GM12878 (cell line): ENCODE measurements at regions not wholly inside any gene's neighbourhood (a gene's known extent, or its start where the extent isn't known, plus 50 kb on each side); places are given as distances from the start of the nearest gene placed in this dataset.

Experiments used
- ATAC-seq: fragments of 200-7000 bp; cut with Tn5 transposase; 3 replicates; pipeline ENCODE4 v1.9.1; 2020; ENCODE audit warnings: mild to moderate bottlenecking, moderate library complexity
- BruUV-seq: library from RNA; stranded (reverse); fragments of 400-500 nt; replicated peaks from 2 replicates; lab custom pipeline; 2021; lab: Mats Ljungman, UMichigan
- CTCF ChIA-PET: fragments of 300-600 bp; sonication (Branson Sonifier 250); formaldehyde crosslinking; extraction: SDS; loops from one replicate; lab custom pipeline; 2021; ENCODE audit warnings: inconsistent platforms; lab: Yijun Ruan, JAX
- POLR2A ChIA-PET: fragments of 350-600 bp; formaldehyde crosslinking; extraction: SDS; loops from one replicate; lab custom pipeline; 2021; ENCODE audit warnings: inconsistent platforms; lab: Charles Lee
- RAD21 ChIA-PET: fragments of 300-600 bp; sonication (Branson Sonifier 250); formaldehyde crosslinking; loops from one replicate; lab custom pipeline; 2023; ENCODE audit warnings: antibody characterized with exemption; ENCODE audit not compliant: unreplicated experiment; lab: Charles Lee
- SMC1A ChIA-PET: fragments of 300-600 bp; sonication (Branson Sonifier 250); formaldehyde crosslinking; loops from one replicate; lab custom pipeline; 2023; ENCODE audit not compliant: unreplicated experiment, uncharacterized antibody; lab: Charles Lee
- DNase-seq: peaks from one replicate; pipeline ENCODE4 v3.0.0-alpha.2; 2011; ENCODE audit warnings: low read depth, low spot score
- FAIRE-seq: peaks from 3 replicates; lab custom pipeline; 2011; peaks lifted over from hg19 to GRCh38; lab: Jason Lieb, UNC
- H2AFZ ChIP-seq: 2 replicates; pipeline ENCODE4 v1.6.0; 2011; ENCODE audit warnings: low read depth, low read length, control low read depth; ENCODE audit not compliant: control insufficient read depth
- H3K27ac ChIP-seq: 2 replicates; pipeline ENCODE4 v1.5.1; 2011; ENCODE audit warnings: control low read depth; ENCODE audit not compliant: control insufficient read depth, insufficient read depth
- H3K27me3 ChIP-seq, 2 experiments: replicated peaks in 1 of 2; 2 replicates each; pipeline versions ENCODE4 v1.6.0 to v1.6.1; 2011; ENCODE audit warnings: low read length in 1 of 2; ENCODE audit not compliant: control insufficient read depth in 2 of 2, insufficient read depth in 2 of 2
- H3K36me3 ChIP-seq, 2 experiments: 2 replicates each; pipeline ENCODE4 v1.5.1; 2011; ENCODE audit warnings: low read length in 1 of 2; ENCODE audit not compliant: control insufficient read depth in 2 of 2, insufficient read depth in 2 of 2
- H3K4me1 ChIP-seq: 2 replicates; pipeline ENCODE4 v1.6.1; 2011; ENCODE audit warnings: mild to moderate bottlenecking, low read length, moderate library complexity, mixed read lengths; ENCODE audit not compliant: control insufficient read depth, insufficient read depth
- H3K4me2 ChIP-seq: 2 replicates; pipeline ENCODE4 v1.6.0; 2011; ENCODE audit warnings: control low read depth; ENCODE audit not compliant: control insufficient read depth, insufficient read depth
- H3K4me3 ChIP-seq: fragments of 200-600 bp; sonication (generic); 2 replicates; pipeline ENCODE4 v1.5.1; 2016
- H3K79me2 ChIP-seq: 2 replicates; pipeline ENCODE4 v1.6.0; 2011; ENCODE audit warnings: low read length; ENCODE audit not compliant: control insufficient read depth, insufficient read depth
- H3K9ac ChIP-seq: 2 replicates; pipeline ENCODE4 v1.8.0; 2011; ENCODE audit warnings: low read length, control low read depth, mixed read lengths; ENCODE audit not compliant: control insufficient read depth, insufficient read depth
- H3K9me3 ChIP-seq: replicated peaks from 3 replicates; pipeline ENCODE4 v1.5.1; 2011; ENCODE audit warnings: mild to moderate bottlenecking, low read length; ENCODE audit not compliant: control insufficient read depth, insufficient read depth
- H4K20me1 ChIP-seq: 2 replicates; pipeline ENCODE4 v1.6.0; 2011; ENCODE audit not compliant: control insufficient read depth, insufficient read depth
- BHLHE40 ChIP-seq, 2 experiments: fragments of 450-650 bp in 1 of 2; IDR thresholded peaks; 2 replicates each; pipeline ENCODE4 v1.6.1; 2011 to 2017; ENCODE audit warnings: low read depth in 2 of 2, borderline replicate concordance in 1 of 2, improper control_type of control experiment in 1 of 2, low read length in 1 of 2, mild to moderate bottlenecking in 1 of 2
- CREM ChIP-seq: IDR thresholded peaks from 2 replicates; pipeline ENCODE4 v1.6.1; 2014; ENCODE audit warnings: antibody characterized with exemption, low read depth
- EGR1 ChIP-seq, 2 experiments: IDR thresholded peaks; 1 replicate in 1 of 2; 2 replicates in 1 of 2; pipeline ENCODE4 v1.6.1; 2011 to 2012; ENCODE audit warnings: low read depth in 2 of 2, low read length in 2 of 2, borderline replicate concordance in 1 of 2, mild to moderate bottlenecking in 1 of 2, moderate library complexity in 1 of 2
- EP300 ChIP-seq, 2 experiments: fragments of 150-350 bp in 1 of 2; IDR thresholded peaks; 2 replicates each; pipeline ENCODE4 v1.6.1; 2011 to 2012; ENCODE audit warnings: low read depth in 2 of 2, low read length in 2 of 2, borderline replicate concordance in 1 of 2, improper control_type of control experiment in 1 of 2, inconsistent platforms in 1 of 2; ENCODE audit not compliant: control insufficient read depth in 1 of 2
- FOS ChIP-seq: IDR thresholded peaks from 3 replicates; pipeline ENCODE4 v1.6.1; 2011; ENCODE audit warnings: borderline replicate concordance; ENCODE audit not compliant: insufficient read length; ENCODE audit errors: extremely low read depth
- HCFC1 ChIP-seq: fragments of 150-350 bp; IDR thresholded peaks from 2 replicates; pipeline ENCODE4 v1.6.1; 2014; ENCODE audit warnings: low read length
- HDAC6 ChIP-seq: fragments of 200-600 bp; sonication (generic); IDR thresholded peaks from one replicate; pipeline ENCODE4 v1.8.0; 2017; ENCODE audit warnings: antibody characterized with exemption; ENCODE audit not compliant: unreplicated experiment
- JUNB ChIP-seq: IDR thresholded peaks from 2 replicates; pipeline ENCODE4 v1.6.1; 2016; ENCODE audit warnings: antibody characterized with exemption, mild to moderate bottlenecking
- KAT2A ChIP-seq: conservative IDR thresholded peaks from 2 replicates; pipeline ENCODE4 v1.6.1; 2011; ENCODE audit warnings: low read depth, low read length; ENCODE audit not compliant: control insufficient read depth
- NR2C1 ChIP-seq: fragments of 450-650 bp; IDR thresholded peaks from 2 replicates; pipeline ENCODE4 v1.6.1; 2017; ENCODE audit warnings: antibody characterized with exemption, mild to moderate bottlenecking, moderate library complexity
- PAX5 ChIP-seq: IDR thresholded peaks from 2 replicates; pipeline ENCODE4 v1.6.1; 2011; ENCODE audit warnings: low read depth, low read length, borderline replicate concordance
- RAD51 ChIP-seq: fragments of 450-650 bp; IDR thresholded peaks from 2 replicates; pipeline ENCODE4 v1.6.1; 2016; ENCODE audit warnings: moderate library complexity, mild to moderate bottlenecking, inconsistent platforms
- RELA ChIP-seq: fragments of 450-650 bp; IDR thresholded peaks from 2 replicates; pipeline ENCODE4 v1.8.0; 2014; ENCODE audit warnings: borderline replicate concordance; ENCODE audit not compliant: partially characterized antibody
- SIX5 ChIP-seq: IDR thresholded peaks from 2 replicates; pipeline ENCODE4 v1.6.1; 2011; ENCODE audit warnings: mild to moderate bottlenecking, low read depth, low read length, moderate library complexity; ENCODE audit not compliant: severe bottlenecking
- SMARCA5 ChIP-seq: fragments of 450-650 bp; IDR thresholded peaks from 2 replicates; pipeline ENCODE4 v1.6.1; 2017; ENCODE audit warnings: mild to moderate bottlenecking
- SREBF2 ChIP-seq: IDR thresholded peaks from 2 replicates; pipeline ENCODE4 v1.6.1; 2012; ENCODE audit warnings: mild to moderate bottlenecking, low read length
- STAT1 ChIP-seq: fragments of 450-650 bp; conservative IDR thresholded peaks from 2 replicates; pipeline ENCODE4 v1.6.1; 2014; ENCODE audit warnings: antibody characterized with exemption, mild to moderate bottlenecking
- WGBS: methylation state at CpG from one replicate; pipeline ENCODE4 v1.1.6; 2016; ENCODE audit warnings: low lambda C conversion rate; ENCODE audit not compliant: insufficient replicate concordance, insufficient coverage; ENCODE audit errors: missing lambda C conversion rate; 5-methylcytosine and 5-hydroxymethylcytosine counted together
- in situ Hi-C: fragments of 300-500 bp; cut with MboI; formaldehyde crosslinking; loops from 9 replicates; pipeline ENCODE4 v1.14.3; 2018; ENCODE audit warnings: mixed read lengths
- intact Hi-C: fragments of 100-400 bp; cut with micrococcal nuclease; formaldehyde crosslinking; loops from one replicate; pipeline ENCODE4 v1.14.2; 2022; ENCODE audit not compliant: unreplicated experiment
- TF ChIP-seq, protein P1 (sequence below): fragments of 450-650 bp; conservative IDR thresholded peaks from 2 replicates; pipeline ENCODE4 v1.6.1; 2017; ENCODE audit warnings: mild to moderate bottlenecking, moderate library complexity
- TF ChIP-seq, protein P2 (sequence below): fragments of 450-650 bp; IDR thresholded peaks from 2 replicates; pipeline ENCODE4 v1.6.1; 2016; ENCODE audit warnings: mild to moderate bottlenecking
- TF ChIP-seq, protein P3 (sequence below): fragments of 450-650 bp; IDR thresholded peaks from 2 replicates; pipeline ENCODE4 v1.6.1; 2017; ENCODE audit warnings: mild to moderate bottlenecking, moderate library complexity

DNA sequence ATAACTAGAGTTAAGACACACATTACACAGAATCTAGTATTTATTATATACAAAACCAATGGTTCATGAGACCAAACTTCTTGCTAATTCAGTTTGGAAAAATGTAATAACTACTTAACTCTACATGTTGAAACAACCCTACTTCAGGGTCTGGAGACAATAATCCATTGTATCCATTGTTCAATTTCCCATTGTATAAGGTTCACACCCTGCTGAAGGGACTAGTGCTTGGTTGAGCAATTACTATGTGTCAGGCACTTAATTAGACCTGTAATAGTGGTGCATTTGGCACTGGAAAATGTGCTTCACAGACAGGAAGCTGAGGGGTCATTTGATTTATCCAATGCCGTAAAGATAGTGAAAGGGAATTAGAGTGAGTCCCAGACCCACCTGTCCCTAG, 114.3 kb upstream of the PAPPA start:
- no peaks in the 10 kb centered on the region for H3K9me3 ChIP-seq
- ChIA-PET CTCF (no interaction called here), RAD21 (no interaction called here), SMC1A (no interaction called here), POLR2A (no interaction called here)
- no TSS peak for BruUV-seq
- no peaks in the 10 kb centered on the region for H3K79me2 ChIP-seq
- H4K20me1 ChIP-seq, result no peaks in the 10 kb centered on the region
- in situ Hi-C loops, result no loop called here
- intact Hi-C loops, result no loop called here
- no peak for ATAC-seq
- H3K4me3 ChIP-seq, result no peak overlapping the region
- FAIRE-seq, result no peak
- no peaks in the 10 kb centered on the region for H3K27me3 ChIP-seq
- no peaks in the 10 kb centered on the region for H3K36me3 ChIP-seq
- H3K27ac ChIP-seq, result no peak overlapping the region
- WGBS, result 50% methylated on average over 1 of the region's 1 CpG
- no peak overlapping the region for H3K9ac ChIP-seq
- DNase-seq, result no peak
- H3K4me2 ChIP-seq, result no peak overlapping the region
- TF ChIP-seq NR2C1, result no peak
- TF ChIP-seq, protein P1, sequence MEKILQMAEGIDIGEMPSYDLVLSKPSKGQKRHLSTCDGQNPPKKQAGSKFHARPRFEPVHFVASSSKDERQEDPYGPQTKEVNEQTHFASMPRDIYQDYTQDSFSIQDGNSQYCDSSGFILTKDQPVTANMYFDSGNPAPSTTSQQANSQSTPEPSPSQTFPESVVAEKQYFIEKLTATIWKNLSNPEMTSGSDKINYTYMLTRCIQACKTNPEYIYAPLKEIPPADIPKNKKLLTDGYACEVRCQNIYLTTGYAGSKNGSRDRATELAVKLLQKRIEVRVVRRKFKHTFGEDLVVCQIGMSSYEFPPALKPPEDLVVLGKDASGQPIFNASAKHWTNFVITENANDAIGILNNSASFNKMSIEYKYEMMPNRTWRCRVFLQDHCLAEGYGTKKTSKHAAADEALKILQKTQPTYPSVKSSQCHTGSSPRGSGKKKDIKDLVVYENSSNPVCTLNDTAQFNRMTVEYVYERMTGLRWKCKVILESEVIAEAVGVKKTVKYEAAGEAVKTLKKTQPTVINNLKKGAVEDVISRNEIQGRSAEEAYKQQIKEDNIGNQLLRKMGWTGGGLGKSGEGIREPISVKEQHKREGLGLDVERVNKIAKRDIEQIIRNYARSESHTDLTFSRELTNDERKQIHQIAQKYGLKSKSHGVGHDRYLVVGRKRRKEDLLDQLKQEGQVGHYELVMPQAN, result no peak
- no peak for TF ChIP-seq CREM
- no peak for TF ChIP-seq EGR1 (IDR thresholded peaks at IDR 0.05; ENCODE audit: borderline replicate concordance in 1 of 2, low read depth in 2 of 2, low read length in 2 of 2)
- no peak for TF ChIP-seq EP300 (IDR thresholded peaks at IDR 0.05; ENCODE audit: borderline replicate concordance in 1 of 2, control insufficient read depth in 1 of 2, low read depth in 2 of 2, low read length in 2 of 2)
- TF ChIP-seq HCFC1, result no peak
- no peak for TF ChIP-seq HDAC6
- TF ChIP-seq, protein P2, sequence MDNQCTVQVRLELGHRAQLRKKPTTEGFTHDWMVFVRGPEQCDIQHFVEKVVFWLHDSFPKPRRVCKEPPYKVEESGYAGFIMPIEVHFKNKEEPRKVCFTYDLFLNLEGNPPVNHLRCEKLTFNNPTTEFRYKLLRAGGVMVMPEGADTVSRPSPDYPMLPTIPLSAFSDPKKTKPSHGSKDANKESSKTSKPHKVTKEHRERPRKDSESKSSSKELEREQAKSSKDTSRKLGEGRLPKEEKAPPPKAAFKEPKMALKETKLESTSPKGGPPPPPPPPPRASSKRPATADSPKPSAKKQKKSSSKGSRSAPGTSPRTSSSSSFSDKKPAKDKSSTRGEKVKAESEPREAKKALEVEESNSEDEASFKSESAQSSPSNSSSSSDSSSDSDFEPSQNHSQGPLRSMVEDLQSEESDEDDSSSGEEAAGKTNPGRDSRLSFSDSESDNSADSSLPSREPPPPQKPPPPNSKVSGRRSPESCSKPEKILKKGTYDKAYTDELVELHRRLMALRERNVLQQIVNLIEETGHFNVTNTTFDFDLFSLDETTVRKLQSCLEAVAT, result no peak
- no peak for TF ChIP-seq FOS
- TF ChIP-seq PAX5, result no peak
- no peak for TF ChIP-seq STAT1
- no peak for TF ChIP-seq RAD51
- no peak for TF ChIP-seq SREBF2
- no peak for TF ChIP-seq SMARCA5
- no peak for TF ChIP-seq RELA
- TF ChIP-seq, protein P3, sequence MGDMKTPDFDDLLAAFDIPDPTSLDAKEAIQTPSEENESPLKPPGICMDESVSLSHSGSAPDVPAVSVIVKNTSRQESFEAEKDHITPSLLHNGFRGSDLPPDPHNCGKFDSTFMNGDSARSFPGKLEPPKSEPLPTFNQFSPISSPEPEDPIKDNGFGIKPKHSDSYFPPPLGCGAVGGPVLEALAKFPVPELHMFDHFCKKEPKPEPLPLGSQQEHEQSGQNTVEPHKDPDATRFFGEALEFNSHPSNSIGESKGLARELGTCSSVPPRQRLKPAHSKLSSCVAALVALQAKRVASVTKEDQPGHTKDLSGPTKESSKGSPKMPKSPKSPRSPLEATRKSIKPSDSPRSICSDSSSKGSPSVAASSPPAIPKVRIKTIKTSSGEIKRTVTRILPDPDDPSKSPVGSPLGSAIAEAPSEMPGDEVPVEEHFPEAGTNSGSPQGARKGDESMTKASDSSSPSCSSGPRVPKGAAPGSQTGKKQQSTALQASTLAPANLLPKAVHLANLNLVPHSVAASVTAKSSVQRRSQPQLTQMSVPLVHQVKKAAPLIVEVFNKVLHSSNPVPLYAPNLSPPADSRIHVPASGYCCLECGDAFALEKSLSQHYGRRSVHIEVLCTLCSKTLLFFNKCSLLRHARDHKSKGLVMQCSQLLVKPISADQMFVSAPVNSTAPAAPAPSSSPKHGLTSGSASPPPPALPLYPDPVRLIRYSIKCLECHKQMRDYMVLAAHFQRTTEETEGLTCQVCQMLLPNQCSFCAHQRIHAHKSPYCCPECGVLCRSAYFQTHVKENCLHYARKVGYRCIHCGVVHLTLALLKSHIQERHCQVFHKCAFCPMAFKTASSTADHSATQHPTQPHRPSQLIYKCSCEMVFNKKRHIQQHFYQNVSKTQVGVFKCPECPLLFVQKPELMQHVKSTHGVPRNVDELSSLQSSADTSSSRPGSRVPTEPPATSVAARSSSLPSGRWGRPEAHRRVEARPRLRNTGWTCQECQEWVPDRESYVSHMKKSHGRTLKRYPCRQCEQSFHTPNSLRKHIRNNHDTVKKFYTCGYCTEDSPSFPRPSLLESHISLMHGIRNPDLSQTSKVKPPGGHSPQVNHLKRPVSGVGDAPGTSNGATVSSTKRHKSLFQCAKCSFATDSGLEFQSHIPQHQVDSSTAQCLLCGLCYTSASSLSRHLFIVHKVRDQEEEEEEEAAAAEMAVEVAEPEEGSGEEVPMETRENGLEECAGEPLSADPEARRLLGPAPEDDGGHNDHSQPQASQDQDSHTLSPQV, result no peak
- TF ChIP-seq KAT2A, result no peak
- TF ChIP-seq SIX5, result no peak
- no peak for TF ChIP-seq BHLHE40 (IDR thresholded peaks at IDR 0.05; ENCODE audit: borderline replicate concordance in 1 of 2, low read depth in 2 of 2, low read length in 1 of 2)
- TF ChIP-seq JUNB, result no peak
- H3K4me1 ChIP-seq, result no peaks in the 10 kb centered on the region
- H2AFZ ChIP-seq, result no peak overlapping the region
